Osteocyte (in vitro differentiated cells): ENCODE measurements at regions not wholly inside any gene's neighbourhood (a gene's known extent, or its start where the extent isn't known, plus 50 kb on each side); places are given as distances from the start of the nearest gene placed in this dataset.

ENCODE experiments used
- DNase-seq: peaks from one replicate; pipeline ENCODE4 v3.0.0; 2021; ENCODE audit warnings: mixed read lengths; ENCODE audit not compliant: unreplicated experiment; ENCODE audit errors: extremely low spot score
- H3K27ac Mint-ChIP-seq: one replicate; pipeline ENCODE4 v1.8.0; 2021; ENCODE audit warnings: mild to moderate bottlenecking, mixed read lengths; ENCODE audit not compliant: unreplicated experiment
- H3K27me3 Mint-ChIP-seq: one replicate; pipeline ENCODE4 v1.8.0; 2021; ENCODE audit warnings: mixed read lengths; ENCODE audit not compliant: unreplicated experiment
- H3K36me3 Mint-ChIP-seq: one replicate; pipeline ENCODE4 v1.8.0; 2021; ENCODE audit warnings: mixed read lengths; ENCODE audit not compliant: unreplicated experiment
- H3K4me1 Mint-ChIP-seq: one replicate; pipeline ENCODE4 v1.8.0; 2021; ENCODE audit warnings: mixed read lengths; ENCODE audit not compliant: unreplicated experiment
- H3K4me3 Mint-ChIP-seq: one replicate; pipeline ENCODE4 v1.8.0; 2021; ENCODE audit warnings: mild to moderate bottlenecking, moderate library complexity, mixed read lengths; ENCODE audit not compliant: unreplicated experiment
- H3K9me3 Mint-ChIP-seq: one replicate; pipeline ENCODE4 v1.8.0; 2021; ENCODE audit warnings: mixed read lengths; ENCODE audit not compliant: unreplicated experiment
- CTCF ChIP-seq: fragments of 200-600 bp; sonication (generic); IDR thresholded peaks from 2 replicates; pipeline ENCODE4 v1.5.0; 2021; ENCODE audit warnings: antibody characterized with exemption, mild to moderate bottlenecking, moderate library complexity

GRCh38 chr13:83953916-83954315 lies 71.6 kb upstream of the SLITRK1 start:
- Mint-ChIP-seq H3K4me3 (no peak overlapping the region), H3K27me3 (no peaks in the 10 kb centered on the region), H3K36me3 (no peaks in the 10 kb centered on the region), H3K4me1 (peaks cover 11% of the 10 kb centered on the region), H3K27ac (no peak overlapping the region), H3K9me3 (no peaks in the 10 kb centered on the region)
- DNase-seq, result no peak
- no peak for TF ChIP-seq CTCF

GRCh38 chr13:83950293-83950692 lies 68.0 kb upstream of the SLITRK1 start:
- Mint-ChIP-seq H3K9me3 (no peaks in the 10 kb centered on the region), H3K4me1 (peaks cover 17% of the 10 kb centered on the region), H3K27ac (no peak overlapping the region), H3K4me3 (no peak overlapping the region), H3K36me3 (no peaks in the 10 kb centered on the region), H3K27me3 (no peaks in the 10 kb centered on the region)
- DNase-seq, result no peak
- no peak for TF ChIP-seq CTCF

- no peaks in the 10 kb centered on the region for H3K9me3 Mint-ChIP-seq
- TF ChIP-seq CTCF, result no peak
- no peaks in the 10 kb centered on the region for H3K36me3 Mint-ChIP-seq
- no peak overlapping the region for H3K27ac Mint-ChIP-seq
- H3K4me1 Mint-ChIP-seq, result peaks cover 6% of the 10 kb centered on the region
- no peak for DNase-seq
- no peak overlapping the region for H3K4me3 Mint-ChIP-seq
- H3K27me3 Mint-ChIP-seq, result no peaks in the 10 kb centered on the region
Measured at GRCh38 chr13:83943530-83944279, 61.4 kb upstream of the SLITRK1 start.

GRCh38 chr13:83941701-83942335 lies 59.5 kb upstream of the SLITRK1 start:
- Mint-ChIP-seq H3K9me3 (no peaks in the 10 kb centered on the region), H3K36me3 (no peaks in the 10 kb centered on the region), H3K4me3 (no peak overlapping the region), H3K27me3 (no peaks in the 10 kb centered on the region), H3K27ac (no peak overlapping the region), H3K4me1 (peaks cover 10% of the 10 kb centered on the region)
- no peak for TF ChIP-seq CTCF
- DNase-seq, result no peak

GRCh38 chr13:83940742-83941141 lies 58.5 kb upstream of the SLITRK1 start:
- H3K27me3 Mint-ChIP-seq, result no peaks in the 10 kb centered on the region
- no peak for TF ChIP-seq CTCF
- DNase-seq, result no peak
- H3K9me3 Mint-ChIP-seq, result no peaks in the 10 kb centered on the region
- H3K27ac Mint-ChIP-seq, result no peak overlapping the region
- peaks cover 11% of the 10 kb centered on the region for H3K4me1 Mint-ChIP-seq
- H3K36me3 Mint-ChIP-seq, result no peaks in the 10 kb centered on the region
- H3K4me3 Mint-ChIP-seq, result no peak overlapping the region
